Keratinocyte (primary cell): ENCODE measurements at regions not wholly inside any gene's neighbourhood (a gene's known extent, or its start where the extent isn't known, plus 50 kb on each side); places are given as distances from the start of the nearest gene placed in this dataset.

ENCODE experiments used
- DNase-seq: peaks from one replicate; pipeline ENCODE4 v3.0.0-alpha.2; 2011; ENCODE audit warnings: low read depth, missing footprints, low spot score
- FAIRE-seq: peaks from 2 replicates; lab custom pipeline; 2011; peaks lifted over from hg19 to GRCh38; lab: Jason Lieb, UNC
- H2AFZ ChIP-seq: 2 replicates; pipeline ENCODE4 v1.6.0; 2012; ENCODE audit warnings: low read length, control low read depth, inconsistent platforms; ENCODE audit not compliant: control insufficient read depth
- H3K27ac ChIP-seq: 2 replicates; pipeline ENCODE4 v1.5.1; 2011; ENCODE audit warnings: low read length; ENCODE audit not compliant: control insufficient read depth, insufficient read depth
- H3K27me3 ChIP-seq: 3 replicates; pipeline ENCODE4 v1.6.0; 2011; ENCODE audit warnings: low read length; ENCODE audit not compliant: control insufficient read depth, insufficient read depth; ENCODE audit errors: extremely low read depth
- H3K36me3 ChIP-seq, 2 experiments: 2 replicates in 1 of 2; 3 replicates in 1 of 2; pipeline ENCODE4 v1.5.1; 2011; ENCODE audit warnings: low read length in 2 of 2, mild to moderate bottlenecking in 1 of 2; ENCODE audit not compliant: control insufficient read depth in 2 of 2, insufficient read depth in 2 of 2; ENCODE audit errors: extremely low read depth in 1 of 2
- H3K4me1 ChIP-seq: 3 replicates; pipeline ENCODE4 v1.5.1; 2011; ENCODE audit warnings: low read length; ENCODE audit not compliant: control insufficient read depth, insufficient read depth; ENCODE audit errors: extremely low read depth
- H3K4me2 ChIP-seq: 3 replicates; pipeline ENCODE4 v1.6.0; 2011; ENCODE audit warnings: low read depth, low read length; ENCODE audit not compliant: control insufficient read depth, insufficient read depth; ENCODE audit errors: extremely low read depth
- H3K4me3 ChIP-seq, 3 experiments: fragments of 200-600 bp in 1 of 3; sonication (generic) in 1 of 3; 2 replicates in 2 of 3; 3 replicates in 1 of 3; pipeline ENCODE4 v1.5.1; 2011 to 2016; ENCODE audit warnings: low read length in 3 of 3, mild to moderate bottlenecking in 3 of 3, control low read depth in 2 of 3, inconsistent platforms in 1 of 3, low read depth in 1 of 3, mixed read lengths in 1 of 3, mixed run types in 1 of 3, moderate library complexity in 1 of 3; ENCODE audit not compliant: control insufficient read depth in 2 of 3, insufficient read depth in 2 of 3; ENCODE audit errors: extremely low read depth in 1 of 3
- H3K79me2 ChIP-seq: 2 replicates; pipeline ENCODE4 v1.6.0; 2012; ENCODE audit warnings: low read length; ENCODE audit not compliant: control insufficient read depth, insufficient read depth
- H3K9ac ChIP-seq: 3 replicates; pipeline ENCODE4 v1.6.0; 2011; ENCODE audit warnings: low read length; ENCODE audit not compliant: control insufficient read depth, insufficient read depth; ENCODE audit errors: extremely low read depth
- H3K9me1 ChIP-seq: 3 replicates; pipeline ENCODE4 v1.6.0; 2011; ENCODE audit warnings: low read length; ENCODE audit not compliant: control insufficient read depth, insufficient read depth; ENCODE audit errors: extremely low read depth
- H3K9me3 ChIP-seq: 2 replicates; pipeline ENCODE4 v1.5.1; 2012; ENCODE audit warnings: low read depth, low read length; ENCODE audit not compliant: control insufficient read depth
- H4K20me1 ChIP-seq: 3 replicates; pipeline ENCODE4 v1.6.0; 2011; ENCODE audit warnings: low read length; ENCODE audit not compliant: control insufficient read depth, insufficient read depth; ENCODE audit errors: extremely low read depth
- CTCF ChIP-seq, 3 experiments: IDR thresholded peaks in 1 of 3; conservative IDR thresholded peaks in 1 of 3; optimal IDR thresholded peaks in 1 of 3; 2 replicates in 2 of 3; 3 replicates in 1 of 3; pipeline versions ENCODE3 to v1.5.1; 2011; ENCODE audit warnings: low read length in 3 of 3, mild to moderate bottlenecking in 3 of 3, moderate library complexity in 2 of 3, control low read depth in 1 of 3, inconsistent platforms in 1 of 3; ENCODE audit not compliant: insufficient read depth in 2 of 3; ENCODE audit errors: extremely low read depth in 1 of 3
- EZH2 ChIP-seq: IDR thresholded peaks from one replicate; pipeline ENCODE4 v1.6.1; 2012; ENCODE audit warnings: inconsistent platforms, mild to moderate bottlenecking, low read length, moderate library complexity
- dilution Hi-C: fragments of 300-500 bp; cut with MboI; formaldehyde crosslinking; loops from one replicate; pipeline ENCODE4 v1.7.0; 2020; ENCODE audit warnings: low sequenced_read_pairs; ENCODE audit not compliant: extremely low pct_ligation_motif_present

- TF ChIP-seq CTCF (optimal IDR thresholded peaks at IDR 0.05 in 1 of 3, IDR thresholded peaks at IDR 0.05 in 1 of 3, conservative IDR thresholded peaks at IDR 0.05 in 1 of 3; ENCODE audit: extremely low read depth in 1 of 3, insufficient read depth in 2 of 3, low read length in 3 of 3) (no peak), EZH2 (no peak)
- dilution Hi-C loops = no loop called here
- H3K4me2 ChIP-seq = no peak overlapping the region
Observed at GRCh38 chr12:94789510-94790225, 139.3 kb upstream of the TMCC3 start.

GRCh38 chr12:94788298-94788697, 137.9 kb upstream of the TMCC3 start:
- Histone ChIP-seq H4K20me1 (no peaks in the 10 kb centered on the region), H3K4me1 (peaks cover 15% of the 10 kb centered on the region), H3K79me2 (no peaks in the 10 kb centered on the region), H3K9ac (no peak overlapping the region), H3K36me3 (no peaks in the 10 kb centered on the region), H3K27ac (no peak overlapping the region), H3K27me3 (no peaks in the 10 kb centered on the region), H2AFZ (no peak overlapping the region), H3K9me3 (no peaks in the 10 kb centered on the region), H3K4me2 (no peak overlapping the region), H3K4me3 (no peak overlapping the region), H3K9me1 (no peaks in the 10 kb centered on the region)
- DNase-seq (no peak), FAIRE-seq (no peak)
- TF ChIP-seq CTCF (optimal IDR thresholded peaks at IDR 0.05 in 1 of 3, IDR thresholded peaks at IDR 0.05 in 1 of 3, conservative IDR thresholded peaks at IDR 0.05 in 1 of 3; ENCODE audit: extremely low read depth in 1 of 3, insufficient read depth in 2 of 3, low read length in 3 of 3) (no peak), EZH2 (no peak)
- dilution Hi-C loops = no loop called here

More at GRCh38 chr12:94789510-94790225, 139.3 kb upstream of the TMCC3 start:
- no peaks in the 10 kb centered on the region for H3K36me3 ChIP-seq
- no peak overlapping the region for H3K9ac ChIP-seq
- H3K9me3 ChIP-seq = no peaks in the 10 kb centered on the region
- H2AFZ ChIP-seq = no peak overlapping the region
- FAIRE-seq (no peak), DNase-seq (no peak)
- peaks cover 11% of the 10 kb centered on the region for H3K4me1 ChIP-seq
- no peak overlapping the region for H3K27ac ChIP-seq
- no peaks in the 10 kb centered on the region for H3K79me2 ChIP-seq
- H4K20me1 ChIP-seq = no peaks in the 10 kb centered on the region
- no peaks in the 10 kb centered on the region for H3K9me1 ChIP-seq
- H3K27me3 ChIP-seq = no peaks in the 10 kb centered on the region
- H3K4me3 ChIP-seq = no peak overlapping the region
